ENCODE measurements at regions not wholly inside any gene's neighbourhood (a gene's known extent, or its start where the extent isn't known, plus 50 kb on each side); places are given as distances from the start of the nearest gene placed in this dataset.

- no peak for TF ChIP-seq CTCF (IDR thresholded peaks at IDR 0.05; ENCODE audit: borderline replicate concordance, insufficient read depth, low read depth, low read length)
Observed at GRCh38 chr6:81988446-81988845, 236.0 kb upstream of the TENT5A start.

GRCh38 chr6:81987293-81987692 lies 234.8 kb upstream of the TENT5A start:
- no peak overlapping the region for H3K4me3 ChIP-seq (ENCODE audit: low read depth, low read length)

More at GRCh38 chr6:81988446-81988845, 236.0 kb upstream of the TENT5A start:
- H3K4me3 ChIP-seq (ENCODE audit: low read depth, low read length), result no peak overlapping the region

GRCh38 chr6:81985191-81985590 lies 232.7 kb upstream of the TENT5A start:
- H3K4me3 ChIP-seq (ENCODE audit: low read depth, low read length), result no peak overlapping the region
- TF ChIP-seq CTCF (IDR thresholded peaks at IDR 0.05; ENCODE audit: borderline replicate concordance, insufficient read depth, low read depth, low read length), result no peak

More at GRCh38 chr6:81987293-81987692, 234.8 kb upstream of the TENT5A start:
- TF ChIP-seq CTCF (IDR thresholded peaks at IDR 0.05; ENCODE audit: borderline replicate concordance, insufficient read depth, low read depth, low read length), result no peak

GRCh38 chr6:81984599-81984998 lies 232.1 kb upstream of the TENT5A start:
- H3K4me3 ChIP-seq (ENCODE audit: low read depth, low read length), result no peak overlapping the region

GRCh38 chr6:81981812-81982211 lies 229.3 kb upstream of the TENT5A start:
- H3K4me3 ChIP-seq (ENCODE audit: low read depth, low read length), result no peak overlapping the region
- no peak for TF ChIP-seq CTCF (IDR thresholded peaks at IDR 0.05; ENCODE audit: borderline replicate concordance, insufficient read depth, low read depth, low read length)

More at GRCh38 chr6:81984599-81984998, 232.1 kb upstream of the TENT5A start:
- TF ChIP-seq CTCF (IDR thresholded peaks at IDR 0.05; ENCODE audit: borderline replicate concordance, insufficient read depth, low read depth, low read length), result no peak

GRCh38 chr6:81979767-81980166 lies 227.3 kb upstream of the TENT5A start:
- no peak overlapping the region for H3K4me3 ChIP-seq (ENCODE audit: low read depth, low read length)
- no peak for TF ChIP-seq CTCF (IDR thresholded peaks at IDR 0.05; ENCODE audit: borderline replicate concordance, insufficient read depth, low read depth, low read length)

GRCh38 chr6:81979329-81979728 lies 226.8 kb upstream of the TENT5A start:
- no peak for TF ChIP-seq CTCF (IDR thresholded peaks at IDR 0.05; ENCODE audit: borderline replicate concordance, insufficient read depth, low read depth, low read length)
- no peak overlapping the region for H3K4me3 ChIP-seq (ENCODE audit: low read depth, low read length)
